ENCODE measurements at regions not wholly inside any gene's neighbourhood (a gene's known extent, or its start where the extent isn't known, plus 50 kb on each side); places are given as distances from the start of the nearest gene placed in this dataset.

GRCh38 chr12:60930151-60930550, 1330.1 kb upstream of the USP15 start:
- TF ChIP-seq POLR2A (IDR thresholded peaks at IDR 0.05) = no peak
- TF ChIP-seq CTCF (IDR thresholded peaks at IDR 0.05) = no peak
